H1 (cell line): ENCODE measurements at regions not wholly inside any gene's neighbourhood (a gene's known extent, or its start where the extent isn't known, plus 50 kb on each side); places are given as distances from the start of the nearest gene placed in this dataset.

ENCODE experiments used
- CTCF ChIA-PET: fragments of 300-600 bp; sonication (Branson Sonifier 250); formaldehyde crosslinking; loops from one replicate; lab custom pipeline; 2021; ENCODE audit not compliant: partially characterized antibody; lab: Charles Lee
- POLR2A ChIA-PET: fragments of 300-600 bp; sonication (Branson Sonifier 250); formaldehyde crosslinking; loops from one replicate; lab custom pipeline; 2021; ENCODE audit warnings: inconsistent platforms; ENCODE audit not compliant: partially characterized antibody; lab: Charles Lee
- DNase-seq, 2 experiments: peaks; one replicate each; pipeline versions ENCODE4 v3.0.0 to v3.0.0-alpha.2; 2010 to 2022; ENCODE audit warnings: low spot score in 2 of 2, low read depth in 1 of 2, mixed read lengths in 1 of 2
- FAIRE-seq: peaks from 2 replicates; lab custom pipeline; 2011; peaks lifted over from hg19 to GRCh38; lab: Jason Lieb, UNC
- H2AFZ ChIP-seq: 2 replicates; pipeline ENCODE4 v1.8.1; 2012; ENCODE audit warnings: low read length, inconsistent platforms
- H2AK5ac ChIP-seq: 2 replicates; pipeline ENCODE4 v1.6.1; 2013; ENCODE audit warnings: low read depth, low read length
- H2BK120ac ChIP-seq: replicated peaks from 2 replicates; pipeline ENCODE3; 2013; ENCODE audit warnings: low read depth, low read length, inconsistent platforms
- H2BK12ac ChIP-seq: 2 replicates; pipeline ENCODE4 v1.6.1; 2013; ENCODE audit warnings: low read depth, low read length
- H2BK15ac ChIP-seq: 2 replicates; pipeline ENCODE4 v1.6.1; 2013; ENCODE audit warnings: low read length
- H2BK20ac ChIP-seq: 2 replicates; pipeline ENCODE4 v1.6.1; 2013; ENCODE audit warnings: low read length
- H2BK5ac ChIP-seq: 2 replicates; pipeline ENCODE4 v1.6.1; 2013; ENCODE audit warnings: low read depth, low read length
- H3K14ac ChIP-seq: 2 replicates; pipeline ENCODE4 v1.6.1; 2013; ENCODE audit warnings: inconsistent platforms; ENCODE audit not compliant: insufficient read length
- H3K18ac ChIP-seq: 2 replicates; pipeline ENCODE4 v1.6.1; 2013; ENCODE audit warnings: low read length; ENCODE audit errors: extremely low read depth
- H3K23ac ChIP-seq: 2 replicates; pipeline ENCODE4 v1.6.1; 2013; ENCODE audit warnings: inconsistent platforms; ENCODE audit not compliant: insufficient read length
- H3K23me2 ChIP-seq: 2 replicates; pipeline ENCODE4 v1.6.1; 2013; ENCODE audit warnings: low read depth, low read length
- H3K27ac ChIP-seq: 2 replicates; pipeline ENCODE4 v1.6.1; 2011; ENCODE audit warnings: low read depth, low read length, inconsistent platforms
- H3K27me3 ChIP-seq, 4 experiments: replicated peaks in 1 of 4; 1 replicate in 1 of 4; 2 replicates in 3 of 4; pipeline versions ENCODE4 v1.6.1 to v1.8.1; 2011 to 2013; ENCODE audit warnings: low read length in 3 of 4, mild to moderate bottlenecking in 3 of 4, inconsistent platforms in 2 of 4, mixed read lengths in 2 of 4, moderate library complexity in 1 of 4; ENCODE audit not compliant: control insufficient read depth in 3 of 4, insufficient read depth in 3 of 4; ENCODE audit errors: extremely low read depth in 1 of 4
- H3K36me3 ChIP-seq, 4 experiments: 2 replicates each; pipeline versions ENCODE4 v1.6.1 to v1.8.1; 2011 to 2013; ENCODE audit warnings: mild to moderate bottlenecking in 4 of 4, low read length in 3 of 4, moderate library complexity in 2 of 4, control low read depth in 1 of 4, inconsistent platforms in 1 of 4; ENCODE audit not compliant: insufficient read depth in 4 of 4, control insufficient read depth in 2 of 4
- H3K4ac ChIP-seq: replicated peaks from 2 replicates; pipeline ENCODE3; 2013; ENCODE audit warnings: low read length, low read depth, mixed read lengths, inconsistent platforms; ENCODE audit not compliant: insufficient read length
- H3K4me1 ChIP-seq, 4 experiments: replicated peaks in 1 of 4; 1 replicate in 1 of 4; 2 replicates in 3 of 4; pipeline versions ENCODE4 v1.6.1 to v1.8.1; 2011 to 2013; ENCODE audit warnings: low read length in 3 of 4, inconsistent platforms in 2 of 4, mixed read lengths in 1 of 4; ENCODE audit not compliant: insufficient read depth in 4 of 4, control insufficient read depth in 3 of 4
- H3K4me2 ChIP-seq, 2 experiments: 2 replicates each; pipeline versions ENCODE4 v1.6.1 to v1.8.1; 2011 to 2013; ENCODE audit warnings: low read depth in 2 of 2, low read length in 2 of 2, control low read depth in 1 of 2, inconsistent platforms in 1 of 2, mild to moderate bottlenecking in 1 of 2; ENCODE audit not compliant: insufficient read depth in 1 of 2
- H3K4me3 ChIP-seq, 4 experiments: fragments of 200-600, 300-600 bp in 1 of 4; sonication (generic), shearing (Covaris generic), sonication (Bioruptor Twin) in 1 of 4; 2 replicates each; pipeline versions ENCODE4 v1.5.1 to v1.8.1; 2011 to 2016; ENCODE audit warnings: low read length in 4 of 4, low read depth in 3 of 4, control low read depth in 2 of 4, inconsistent platforms in 2 of 4, mild to moderate bottlenecking in 2 of 4, mixed read lengths in 1 of 4, moderate library complexity in 1 of 4; ENCODE audit not compliant: insufficient read depth in 2 of 4; ENCODE audit errors: extremely low read depth in 1 of 4
- H3K56ac ChIP-seq: replicated peaks from 2 replicates; pipeline ENCODE3; 2013; ENCODE audit warnings: low read depth, mild to moderate bottlenecking, mixed read lengths, low read length, inconsistent platforms; ENCODE audit not compliant: insufficient read length
- H3K79me1 ChIP-seq: 2 replicates; pipeline ENCODE4 v1.6.1; 2013; ENCODE audit warnings: low read depth, low read length, control low read depth
- H3K79me2 ChIP-seq, 2 experiments: 2 replicates each; pipeline versions ENCODE4 v1.6.1 to v1.8.1; 2012 to 2013; ENCODE audit warnings: low read length in 2 of 2, mild to moderate bottlenecking in 2 of 2, inconsistent platforms in 1 of 2; ENCODE audit not compliant: insufficient read depth in 2 of 2, control insufficient read depth in 1 of 2
- H3K9ac ChIP-seq, 4 experiments: replicated peaks in 1 of 4; 1 replicate in 1 of 4; 2 replicates in 3 of 4; pipeline versions ENCODE4 v1.6.1 to v1.8.1; 2011 to 2013; ENCODE audit warnings: low read depth in 3 of 4, low read length in 3 of 4, control low read depth in 2 of 4, mild to moderate bottlenecking in 2 of 4, moderate library complexity in 2 of 4, inconsistent platforms in 1 of 4; ENCODE audit errors: extremely low read depth in 1 of 4
- H3K9me3 ChIP-seq, 2 experiments: 2 replicates each; pipeline versions ENCODE4 v1.6.1 to v1.8.1; 2012 to 2013; ENCODE audit warnings: mild to moderate bottlenecking in 2 of 2, moderate library complexity in 2 of 2, control low read depth in 1 of 2, inconsistent platforms in 1 of 2, low read depth in 1 of 2, low read length in 1 of 2, mixed read lengths in 1 of 2; ENCODE audit not compliant: insufficient read depth in 2 of 2
- H4K20me1 ChIP-seq, 2 experiments: replicated peaks in 1 of 2; 2 replicates each; pipeline versions ENCODE3 to v1.8.1; 2011 to 2013; ENCODE audit warnings: inconsistent platforms in 2 of 2, low read length in 2 of 2, mild to moderate bottlenecking in 1 of 2; ENCODE audit not compliant: insufficient read depth in 2 of 2, control insufficient read depth in 1 of 2
- H4K5ac ChIP-seq: 2 replicates; pipeline ENCODE4 v1.6.1; 2013; ENCODE audit warnings: low read length, low read depth, mixed read lengths, inconsistent platforms; ENCODE audit not compliant: insufficient read length
- H4K8ac ChIP-seq: 2 replicates; pipeline ENCODE4 v1.8.0; 2013; ENCODE audit warnings: mild to moderate bottlenecking, moderate library complexity, low read length, inconsistent platforms; ENCODE audit not compliant: insufficient read depth; ENCODE audit errors: extremely low read depth
- H4K91ac ChIP-seq: replicated peaks from 2 replicates; pipeline ENCODE3; 2013; ENCODE audit warnings: low read length, mixed read lengths, inconsistent platforms; ENCODE audit not compliant: insufficient read length
- BRCA1 ChIP-seq: IDR thresholded peaks from 2 replicates; pipeline ENCODE4 v1.6.1; 2012; ENCODE audit warnings: low read depth, low read length, improper control_type of control experiment
- SIN3A ChIP-seq, 2 experiments: IDR thresholded peaks in 1 of 2; conservative IDR thresholded peaks in 1 of 2; 2 replicates each; pipeline ENCODE4 v1.6.1; 2011 to 2012; ENCODE audit warnings: low read length in 2 of 2, improper control_type of control experiment in 1 of 2, low read depth in 1 of 2, mild to moderate bottlenecking in 1 of 2
- TEAD4 ChIP-seq: IDR thresholded peaks from 2 replicates; pipeline ENCODE4 v1.6.1; 2012; ENCODE audit warnings: low read depth, low read length, inconsistent platforms, mixed read lengths
- WGBS, 2 experiments: shearing (Covaris generic) in 1 of 2; methylation state at CpG; one replicate each; pipeline versions ENCODE4 v1.1.6 to v1.1.7; 2013 to 2015; ENCODE audit warnings: low lambda C conversion rate in 2 of 2, mixed read lengths in 2 of 2, inconsistent platforms in 1 of 2, low coverage in 1 of 2, missing lambda C conversion rate in 1 of 2; ENCODE audit not compliant: insufficient replicate concordance in 2 of 2, insufficient coverage in 1 of 2, insufficient read length in 1 of 2; ENCODE audit errors: extremely low coverage in 1 of 2, missing lambda C conversion rate in 1 of 2; 5-methylcytosine and 5-hydroxymethylcytosine counted together
- TF ChIP-seq, protein P1 (sequence below): IDR thresholded peaks from 2 replicates; pipeline ENCODE4 v1.6.1; 2011; ENCODE audit warnings: low read depth, mild to moderate bottlenecking, low read length; ENCODE audit not compliant: insufficient read depth

DNA sequence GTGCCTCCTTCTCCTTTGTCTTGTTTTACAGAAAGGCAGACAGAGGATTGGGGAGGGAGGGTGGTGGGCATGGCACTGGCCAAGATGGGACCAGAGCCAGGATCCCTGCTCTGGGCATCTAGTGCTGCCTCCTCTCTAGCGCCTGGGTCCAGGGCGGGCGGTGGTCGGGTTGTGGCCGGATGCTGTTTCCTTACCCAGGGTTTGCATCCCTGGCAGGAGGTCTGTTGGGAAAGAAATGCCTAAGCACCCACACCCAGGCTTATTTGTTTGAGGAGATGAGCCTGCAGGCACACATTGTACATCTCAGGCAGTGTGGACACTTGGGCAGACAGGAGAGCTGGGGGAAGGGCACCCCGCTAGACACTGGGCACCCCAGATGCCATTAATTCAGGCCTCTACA, 102.3 kb upstream of the PCBD1 start:
- Histone ChIP-seq H3K79me2 (no peaks in the 10 kb centered on the region), H2BK15ac (no peak overlapping the region), H4K20me1 (no peaks in the 10 kb centered on the region), H3K23ac (no peak overlapping the region), H3K36me3 (no peaks in the 10 kb centered on the region), H3K4ac (no peak overlapping the region), H3K79me1 (no peaks in the 10 kb centered on the region), H3K4me2 (no peak overlapping the region), H2BK12ac (no peak overlapping the region), H3K9ac (no peak overlapping the region), H3K27me3 (no peaks in the 10 kb centered on the region; a peak in 1 of 7 replicates), H3K14ac (no peak overlapping the region), H3K56ac (no peak overlapping the region), H4K91ac (no peak overlapping the region), H3K27ac (no peak overlapping the region; the same call in 1 of the 2 replicates), H3K23me2 (no peaks in the 10 kb centered on the region), H2BK120ac (no peak overlapping the region), H3K18ac (no peak overlapping the region), H3K4me3 (no peak overlapping the region), H3K4me1 (peaks cover 0 to 2% (median 0%) of the 10 kb centered on the region in 4 experiments; a peak in 2 of 7 replicates), H2BK20ac (no peak overlapping the region), H3K9me3 (no peaks in the 10 kb centered on the region), H2AFZ (no peak overlapping the region), H2AK5ac (no peak overlapping the region), H4K5ac (no peak overlapping the region), H4K8ac (no peak overlapping the region), H2BK5ac (no peak overlapping the region)
- ChIA-PET POLR2A (no interaction called here), CTCF (interaction anchor here (0.7 to 2.5 kb wide), 6 partner anchors 14 to 88 kb away, joined by 3 to 8 read pairs (median 4); no protein-coding TSS in a partner anchor)
- no peak for TF ChIP-seq BRCA1
- TF ChIP-seq SIN3A (conservative IDR thresholded peaks at IDR 0.05 in 1 of 2, IDR thresholded peaks at IDR 0.05 in 1 of 2; ENCODE audit: low read depth in 1 of 2, low read length in 2 of 2), result no peak
- TF ChIP-seq TEAD4, result no peak
- TF ChIP-seq, protein P1, sequence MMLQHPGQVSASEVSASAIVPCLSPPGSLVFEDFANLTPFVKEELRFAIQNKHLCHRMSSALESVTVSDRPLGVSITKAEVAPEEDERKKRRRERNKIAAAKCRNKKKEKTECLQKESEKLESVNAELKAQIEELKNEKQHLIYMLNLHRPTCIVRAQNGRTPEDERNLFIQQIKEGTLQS, result no peak
- FAIRE-seq (no peak), DNase-seq (no peak)
- 97% methylated on average over 4 of the region's 6 CpGs; no CpG with 5 or more reads in 1 of the 2 experiments for WGBS, 2 experiments
